Prostate gland (tissue), 2 donors: ENCODE measurements at regions not wholly inside any gene's neighbourhood (a gene's known extent, or its start where the extent isn't known, plus 50 kb on each side); places are given as distances from the start of the nearest gene placed in this dataset.

Experiments
- DNase-seq: peaks from one replicate; pipeline ENCODE4 v3.0.0-alpha.2; 2019; ENCODE audit warnings: low spot score
- H3K27ac ChIP-seq, 2 donors: fragments of 200-600 bp; sonication (generic); 2 replicates each; pipeline ENCODE4 v1.5.1; 2017 to 2019
- H3K27me3 ChIP-seq: fragments of 200-600 bp; sonication (generic); replicated peaks from 2 replicates; pipeline ENCODE4 v1.5.1; 2019; ENCODE audit not compliant: insufficient read depth
- H3K36me3 ChIP-seq, 2 donors: fragments of 200-600 bp; sonication (generic); 1 replicate in 1 of 2; 2 replicates in 1 of 2; pipeline versions ENCODE4 v1.5.1 to v1.8.1; 2017 to 2019
- H3K4me1 ChIP-seq: fragments of 200-600 bp; sonication (generic); replicated peaks from 2 replicates; pipeline ENCODE4 v1.5.1; 2019
- H3K4me3 ChIP-seq, 2 donors: fragments of 200-600 bp; sonication (generic); 2 replicates each; pipeline ENCODE4 v1.5.1; 2017 to 2019
- H3K9me3 ChIP-seq: fragments of 200-600 bp; sonication (generic); 2 replicates; pipeline ENCODE4 v1.5.1; 2017
- POLR2A ChIP-seq: fragments of 450-650 bp; IDR thresholded peaks from one replicate; pipeline ENCODE4 v1.6.1; 2016; ENCODE audit warnings: antibody characterized with exemption, mild to moderate bottlenecking
- POLR2AphosphoS5 ChIP-seq: sonication (generic); formaldehyde crosslinking; IDR thresholded peaks from one replicate; pipeline ENCODE4 v1.6.1; 2017; ENCODE audit warnings: antibody characterized with exemption
- WGBS: methylation state at CpG from one replicate; pipeline ENCODE4 v1.1.5; 2018; 5-methylcytosine and 5-hydroxymethylcytosine counted together
- intact Hi-C: fragments of 100-400 bp; cut with DNase I; formaldehyde crosslinking; loops from one replicate; pipeline ENCODE4 v1.14.2; 2022
- TF ChIP-seq, protein P1 (sequence below), 4 experiments: fragments of 200-600 bp in 2 of 4; fragments of 450-650 bp in 2 of 4; sonication (generic) in 2 of 4; IDR thresholded peaks; 1 replicate in 3 of 4; 2 replicates in 1 of 4; pipeline ENCODE4 v1.5.1; 2016 to 2019; ENCODE audit warnings: antibody characterized with exemption in 4 of 4, mild to moderate bottlenecking in 2 of 4, moderate library complexity in 2 of 4

DNA sequence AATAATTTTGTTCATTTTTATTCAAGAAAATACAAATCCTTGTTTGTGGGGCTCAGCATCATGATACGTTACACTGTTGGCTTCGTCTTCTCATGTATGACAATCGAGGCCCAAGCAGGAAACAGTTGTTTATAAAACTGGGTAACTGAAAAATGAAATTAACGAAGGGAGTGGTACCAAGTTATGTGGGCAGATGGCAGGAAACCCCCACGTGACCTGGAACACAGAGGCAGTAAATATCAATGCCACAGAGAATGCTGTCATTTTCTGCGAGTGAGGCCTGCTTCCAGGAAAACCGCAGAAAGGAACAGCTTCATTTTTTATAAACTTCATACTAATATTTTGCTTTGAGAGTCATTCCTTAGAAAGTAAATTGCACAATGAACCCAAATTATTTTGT lies 201.0 kb upstream of the ADARB2 start:
- intact Hi-C loops = no loop called here
- WGBS = 79% methylated on average over 7 of the region's 7 CpGs
- DNase-seq = no peak
- H3K27me3 ChIP-seq = no peaks in the 10 kb centered on the region
- no peak for TF ChIP-seq POLR2A
- no peak overlapping the region for H3K4me3 ChIP-seq
- no peaks in the 10 kb centered on the region for H3K36me3 ChIP-seq
- no peaks in the 10 kb centered on the region for H3K4me1 ChIP-seq
- H3K27ac ChIP-seq = no peak overlapping the region
- H3K9me3 ChIP-seq = no peaks in the 10 kb centered on the region

DNA sequence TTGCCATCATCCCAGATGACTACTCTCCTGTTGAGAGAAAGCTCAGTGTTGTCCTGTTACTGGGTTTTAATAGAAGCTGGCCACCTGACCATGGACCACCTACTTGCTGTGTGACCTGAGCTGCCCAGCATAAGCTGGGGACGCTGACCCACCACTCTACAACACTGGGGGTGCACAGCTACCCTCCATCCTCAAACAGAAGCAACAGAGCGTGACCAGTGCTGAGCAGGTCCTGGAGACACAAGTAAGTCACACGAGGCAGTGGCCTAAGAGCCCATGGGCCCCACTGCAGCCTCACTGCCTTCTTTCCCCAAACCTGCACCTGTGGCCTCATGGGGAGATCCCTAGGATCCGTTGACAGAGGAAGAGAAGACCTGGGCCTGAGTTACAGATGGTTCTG lies 198.6 kb upstream of the ADARB2 start:
- H3K27me3 ChIP-seq = no peaks in the 10 kb centered on the region
- H3K27ac ChIP-seq = no peak overlapping the region
- 74% methylated on average over 4 of the region's 4 CpGs for WGBS
- H3K9me3 ChIP-seq = no peaks in the 10 kb centered on the region
- TF ChIP-seq POLR2A (no peak), POLR2AphosphoS5 (no peak)
- TF ChIP-seq, protein P1, sequence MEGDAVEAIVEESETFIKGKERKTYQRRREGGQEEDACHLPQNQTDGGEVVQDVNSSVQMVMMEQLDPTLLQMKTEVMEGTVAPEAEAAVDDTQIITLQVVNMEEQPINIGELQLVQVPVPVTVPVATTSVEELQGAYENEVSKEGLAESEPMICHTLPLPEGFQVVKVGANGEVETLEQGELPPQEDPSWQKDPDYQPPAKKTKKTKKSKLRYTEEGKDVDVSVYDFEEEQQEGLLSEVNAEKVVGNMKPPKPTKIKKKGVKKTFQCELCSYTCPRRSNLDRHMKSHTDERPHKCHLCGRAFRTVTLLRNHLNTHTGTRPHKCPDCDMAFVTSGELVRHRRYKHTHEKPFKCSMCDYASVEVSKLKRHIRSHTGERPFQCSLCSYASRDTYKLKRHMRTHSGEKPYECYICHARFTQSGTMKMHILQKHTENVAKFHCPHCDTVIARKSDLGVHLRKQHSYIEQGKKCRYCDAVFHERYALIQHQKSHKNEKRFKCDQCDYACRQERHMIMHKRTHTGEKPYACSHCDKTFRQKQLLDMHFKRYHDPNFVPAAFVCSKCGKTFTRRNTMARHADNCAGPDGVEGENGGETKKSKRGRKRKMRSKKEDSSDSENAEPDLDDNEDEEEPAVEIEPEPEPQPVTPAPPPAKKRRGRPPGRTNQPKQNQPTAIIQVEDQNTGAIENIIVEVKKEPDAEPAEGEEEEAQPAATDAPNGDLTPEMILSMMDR (IDR thresholded peaks at IDR 0.05) = no peak
- H3K36me3 ChIP-seq = no peaks in the 10 kb centered on the region
- DNase-seq = no peak
- no peaks in the 10 kb centered on the region for H3K4me1 ChIP-seq
- intact Hi-C loops = no loop called here
- no peak overlapping the region for H3K4me3 ChIP-seq

DNA sequence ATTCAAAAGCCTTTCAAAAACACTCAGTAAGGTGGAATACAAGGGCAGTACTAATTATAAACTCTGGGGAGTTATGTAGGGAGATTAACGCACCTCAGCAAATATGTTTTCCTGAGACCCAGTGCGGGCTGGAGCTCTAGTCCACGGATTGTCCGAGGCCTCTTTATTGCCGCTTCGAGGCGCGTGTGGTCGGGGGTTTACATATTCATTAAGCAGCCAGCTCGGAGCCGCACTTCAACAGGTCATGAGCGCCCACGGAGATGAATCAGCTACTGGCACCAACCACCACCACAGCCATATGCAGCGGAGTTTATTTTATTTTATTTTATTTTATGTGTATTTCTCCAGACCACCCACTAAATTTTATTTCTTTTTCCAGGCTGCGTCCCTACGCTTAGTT lies 195.9 kb upstream of the ADARB2 start:
- 46% methylated on average over 16 of the region's 16 CpGs for WGBS
- Histone ChIP-seq H3K27me3 (no peaks in the 10 kb centered on the region), H3K4me3 (no peak overlapping the region), H3K9me3 (no peaks in the 10 kb centered on the region), H3K4me1 (no peaks in the 10 kb centered on the region), H3K27ac (no peak overlapping the region), H3K36me3 (no peaks in the 10 kb centered on the region)
- TF ChIP-seq POLR2A (no peak), POLR2AphosphoS5 (no peak)
- TF ChIP-seq, protein P1 (IDR thresholded peaks at IDR 0.05) = no peak
- no peak for DNase-seq
- intact Hi-C loops = no loop called here

DNA sequence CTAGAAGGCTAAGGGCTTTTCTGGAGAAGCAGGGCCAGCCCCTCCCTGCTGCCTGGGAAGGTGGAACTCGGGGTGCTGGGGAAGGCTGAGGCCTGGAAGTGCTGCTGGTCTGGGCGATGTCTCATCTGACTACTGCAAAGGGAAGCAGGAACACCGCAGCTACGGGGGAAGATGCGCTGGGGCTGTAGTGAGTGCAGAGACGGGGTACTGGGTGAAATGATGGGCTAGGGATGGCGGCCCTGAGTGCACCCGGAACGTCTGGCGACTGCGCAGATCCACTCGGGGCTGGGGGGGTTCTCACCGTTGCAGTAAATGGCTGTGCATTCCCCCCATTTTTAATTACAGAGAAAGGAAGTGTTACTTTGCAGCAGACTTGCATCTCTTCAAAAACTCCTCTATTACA lies 195.4 kb upstream of the ADARB2 start:
- H3K36me3 ChIP-seq = no peaks in the 10 kb centered on the region
- no peaks in the 10 kb centered on the region for H3K27me3 ChIP-seq
- no peak for TF ChIP-seq POLR2AphosphoS5
- no peak for TF ChIP-seq POLR2A
- TF ChIP-seq, protein P1 (IDR thresholded peaks at IDR 0.05) = no peak
- no peaks in the 10 kb centered on the region for H3K4me1 ChIP-seq
- no peak for DNase-seq
- H3K9me3 ChIP-seq = no peaks in the 10 kb centered on the region
- no peak overlapping the region for H3K4me3 ChIP-seq
- WGBS = 67% methylated on average over 13 of the region's 13 CpGs
- no peak overlapping the region for H3K27ac ChIP-seq
- intact Hi-C loops = no loop called here

DNA sequence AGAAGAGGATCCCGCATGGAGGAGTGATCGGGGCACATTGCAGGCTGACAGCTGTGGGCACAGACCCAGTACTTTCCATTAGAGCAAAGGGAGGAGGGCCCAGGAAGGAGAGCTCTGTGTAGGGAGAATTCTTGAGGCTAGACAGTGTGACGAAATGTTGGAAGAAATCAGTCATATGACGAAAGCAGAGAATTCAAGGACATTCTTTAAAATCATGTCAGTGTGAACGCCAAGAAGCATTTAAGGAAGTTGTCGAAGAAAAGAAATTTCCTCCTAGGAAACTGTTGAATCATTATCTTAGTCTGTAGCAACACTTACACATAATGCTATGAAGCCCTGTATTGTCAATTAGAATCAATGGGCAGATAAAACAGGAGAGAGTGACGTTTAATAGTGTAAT lies 191.3 kb upstream of the ADARB2 start:
- Histone ChIP-seq H3K4me1 (no peaks in the 10 kb centered on the region), H3K27ac (no peak overlapping the region), H3K4me3 (no peak overlapping the region), H3K36me3 (no peaks in the 10 kb centered on the region), H3K27me3 (peaks cover 2% of the 10 kb centered on the region), H3K9me3 (no peaks in the 10 kb centered on the region)
- no peak for DNase-seq
- WGBS = 75% methylated on average over 7 of the region's 7 CpGs
- intact Hi-C loops = no loop called here
- TF ChIP-seq POLR2A (no peak), POLR2AphosphoS5 (no peak)
- TF ChIP-seq, protein P1 (IDR thresholded peaks at IDR 0.05) = no peak
